HG03060 (cell line): ENCODE measurements at regions not wholly inside any gene's neighbourhood (a gene's known extent, or its start where the extent isn't known, plus 50 kb on each side); places are given as distances from the start of the nearest gene placed in this dataset.
"Not testable (repeated sequence)": the region's sequence is repeated elsewhere in the genome, so short reads cannot be mapped to it uniquely, and the experiment has no call there.

Experiments used
- ATAC-seq: cut with Tn5 transposase; IDR thresholded peaks from one replicate; pipeline ENCODE4 v1.9.1; 2021; ENCODE audit warnings: low read depth, moderate number of reproducible peaks; ENCODE audit not compliant: unreplicated experiment

DNA sequence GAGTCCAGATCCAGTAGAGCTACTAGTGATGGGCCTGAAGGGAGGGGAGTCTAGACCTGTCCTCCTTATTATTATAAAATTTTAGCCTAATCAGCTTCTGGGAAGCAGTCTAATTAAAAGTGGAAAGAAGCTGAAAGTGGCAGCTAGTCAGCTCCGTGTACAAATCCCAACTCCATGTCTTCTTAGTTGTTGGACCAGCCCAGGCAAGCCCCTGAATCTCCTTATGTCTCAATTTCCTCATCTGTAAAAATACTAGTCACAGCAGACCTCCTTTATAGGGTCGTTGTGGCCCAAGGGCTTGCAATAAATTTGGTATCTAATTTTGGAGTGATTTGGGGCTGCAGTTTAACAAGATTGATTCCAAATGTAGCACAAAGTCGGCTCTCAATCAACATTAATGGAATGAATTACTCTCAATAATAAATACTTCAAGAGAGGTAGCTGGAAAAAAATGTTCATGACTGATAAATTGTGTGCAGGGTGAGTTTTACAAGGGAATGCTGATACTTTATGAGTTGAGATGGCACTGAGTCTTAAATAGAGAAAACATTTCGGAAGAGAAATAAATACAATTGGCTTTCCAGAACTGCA, 118.3 kb upstream of the NDUFV2 start:
- ATAC-seq = no peak

GRCh38 chr18:8987241-8987640, 115.3 kb upstream of the NDUFV2 start:
- ATAC-seq = no peak

DNA sequence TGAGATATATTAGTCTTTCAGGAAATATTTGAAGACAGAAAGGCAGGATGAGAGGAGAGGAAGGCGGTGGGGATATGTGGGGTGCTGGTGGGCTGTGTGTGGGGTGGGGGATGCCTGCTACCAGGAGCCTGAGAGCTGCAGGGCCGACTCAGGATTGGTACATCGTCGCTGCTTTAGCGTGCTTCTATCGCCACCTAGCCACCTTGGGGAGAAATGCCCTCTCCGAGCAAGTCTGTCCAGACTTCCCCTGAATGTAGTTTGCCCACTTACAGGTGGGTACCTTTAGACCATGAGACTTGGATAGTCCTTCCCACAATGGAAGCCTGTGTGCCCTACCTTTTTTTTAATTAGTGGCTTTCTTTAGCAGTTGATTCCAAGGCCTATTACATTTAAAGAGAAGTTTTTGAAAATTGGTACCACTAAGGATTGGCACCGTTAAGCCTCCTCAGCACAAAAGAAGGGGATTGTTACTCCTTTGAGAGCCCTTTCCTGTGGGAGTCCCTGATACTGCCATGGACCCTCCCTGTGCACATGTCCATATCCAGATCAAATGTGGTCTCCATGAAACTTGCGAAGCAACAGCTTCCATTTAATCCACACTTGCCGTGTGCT, 114.1 kb upstream of the NDUFV2 start:
- no peak for ATAC-seq

- no peak for ATAC-seq
These were observed 113.5 kb upstream of the NDUFV2 start for GRCh38 chr18:8989017-8989416.

GRCh38 chr18:8989855-8990254, 112.6 kb upstream of the NDUFV2 start:
- ATAC-seq = no peak

DNA sequence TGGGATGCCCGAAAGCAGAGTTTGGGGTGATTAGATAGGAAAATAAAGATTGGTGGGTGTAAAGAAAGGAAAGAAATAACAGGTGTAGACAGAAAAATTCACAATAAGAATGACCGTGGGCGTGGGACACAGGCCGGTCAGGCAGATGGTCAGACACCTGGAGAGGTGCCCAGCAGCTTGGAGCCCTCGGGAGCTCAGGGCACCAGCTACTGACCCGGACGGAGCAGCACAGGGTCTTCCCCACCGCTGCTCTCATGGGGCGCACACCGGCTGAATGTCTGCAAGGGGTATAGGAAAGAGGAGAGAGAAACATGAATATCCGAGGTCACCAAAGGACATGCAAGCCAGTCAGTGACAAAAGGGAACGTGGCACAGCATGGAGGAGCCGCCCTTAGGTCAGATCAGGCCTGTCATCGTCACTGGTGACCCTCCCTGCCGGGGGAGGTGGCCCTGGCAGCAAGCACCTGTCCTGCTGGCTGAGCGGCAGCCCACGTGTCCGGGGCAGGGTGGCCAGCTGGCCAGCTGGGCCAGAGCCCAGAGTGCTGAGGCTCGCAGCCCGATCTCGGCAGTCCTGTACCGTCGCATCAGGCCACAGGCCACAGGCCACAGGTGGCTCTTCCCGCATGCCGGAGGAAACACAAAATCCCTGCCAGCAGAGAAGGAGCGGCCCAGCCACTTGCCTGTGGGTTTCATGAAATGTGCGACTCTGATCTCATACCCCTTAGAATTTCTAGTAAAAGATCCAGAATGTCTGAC, 112.0 kb upstream of the NDUFV2 start:
- ATAC-seq = no peak

GRCh38 chr18:8991155-8991554, 111.3 kb upstream of the NDUFV2 start:
- no peak for ATAC-seq

- ATAC-seq = not testable (repeated sequence)
These were observed 110.0 kb upstream of the NDUFV2 start for GRCh38 chr18:8992500-8992899.

DNA sequence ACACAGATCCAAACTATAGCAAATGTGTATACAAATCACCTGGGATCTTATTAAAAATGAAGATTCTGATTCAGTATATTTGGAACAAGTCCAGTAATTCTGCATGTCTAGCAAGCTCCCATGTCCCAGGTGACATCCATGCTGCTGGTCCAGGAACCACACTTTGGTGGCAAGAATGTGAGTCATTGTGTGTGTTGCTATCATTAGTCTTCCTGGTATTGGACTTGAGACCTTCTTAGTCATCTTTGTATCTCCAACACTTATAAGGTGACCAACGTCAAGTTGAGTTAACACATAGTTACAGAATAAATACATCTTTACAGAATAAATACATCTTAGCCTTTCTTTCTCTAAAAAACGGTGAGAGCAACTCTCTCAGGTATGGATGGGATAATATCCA, 107.9 kb upstream of the NDUFV2 start:
- ATAC-seq = no peak

GRCh38 chr18:8995096-8995495, 107.4 kb upstream of the NDUFV2 start:
- no peak for ATAC-seq

GRCh38 chr18:8996771-8997432, 105.6 kb upstream of the NDUFV2 start:
- ATAC-seq = no peak

GRCh38 chr18:8997634-8998033, 104.9 kb upstream of the NDUFV2 start:
- no peak for ATAC-seq

- ATAC-seq = no peak
These were observed 103.8 kb upstream of the NDUFV2 start for GRCh38 chr18:8998481-8999217.

GRCh38 chr18:8999872-9000271, 102.6 kb upstream of the NDUFV2 start:
- no peak for ATAC-seq

DNA sequence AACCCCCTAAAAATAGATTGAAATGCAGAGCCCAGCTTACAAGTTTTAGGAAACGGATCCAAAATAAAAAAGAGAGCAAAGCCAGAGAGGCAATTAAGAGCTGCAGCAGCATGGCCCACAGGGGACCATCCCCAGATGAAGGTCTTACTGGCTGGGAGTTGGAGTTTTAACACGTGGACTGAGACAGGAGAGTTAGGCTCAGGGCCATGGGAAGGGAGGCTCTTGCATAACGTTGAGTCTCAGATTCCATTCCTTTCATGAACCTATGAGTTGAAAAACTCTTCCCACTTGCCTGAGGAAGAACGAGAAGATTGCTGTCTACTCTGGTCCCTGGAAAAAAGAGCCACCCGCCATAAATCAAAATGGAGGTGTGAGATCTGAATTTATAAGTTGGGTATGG, 101.8 kb upstream of the NDUFV2 start:
- ATAC-seq = no peak

GRCh38 chr18:9001209-9001608, 101.3 kb upstream of the NDUFV2 start:
- ATAC-seq = no peak

GRCh38 chr18:9003406-9004100, 98.9 kb upstream of the NDUFV2 start:
- no peak for ATAC-seq

DNA sequence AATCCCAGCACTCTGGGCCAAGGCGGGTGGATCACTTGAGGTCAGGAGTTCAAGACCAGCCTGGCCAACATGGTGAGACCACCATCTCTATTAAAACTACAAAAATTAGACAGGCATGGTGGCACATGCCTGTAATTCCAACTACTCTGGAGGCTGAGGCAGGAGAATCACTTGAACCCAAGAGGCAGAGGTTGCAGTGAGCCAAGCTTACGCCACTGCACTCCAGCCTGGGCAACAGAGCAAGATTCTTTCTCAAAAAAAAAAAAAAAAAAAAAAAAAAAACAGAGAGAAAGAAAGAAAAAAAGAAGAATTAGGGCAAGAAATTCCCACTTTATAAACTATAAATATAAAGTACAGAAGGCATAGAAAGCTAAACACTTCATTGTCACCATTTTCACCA, 98.2 kb upstream of the NDUFV2 start:
- not testable (repeated sequence) for ATAC-seq

DNA sequence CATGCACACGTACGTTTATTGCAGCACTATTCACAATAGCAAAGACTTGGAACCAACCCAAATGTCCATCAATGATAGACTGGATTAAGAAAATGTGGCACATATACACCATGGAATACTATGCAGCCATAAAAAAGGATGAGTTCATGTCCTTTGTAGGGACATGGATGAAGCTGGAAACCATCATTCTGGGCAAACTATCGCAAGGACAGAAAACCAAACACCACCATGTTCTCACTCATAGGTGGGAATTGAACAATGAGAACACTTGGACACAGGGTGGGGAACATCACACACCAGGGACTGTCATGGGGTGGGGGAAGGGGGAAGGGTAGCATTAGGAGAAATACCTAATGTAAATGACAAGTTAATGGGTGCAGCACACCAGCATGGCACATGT, 94.8 kb upstream of the NDUFV2 start:
- not testable (repeated sequence) for ATAC-seq

- no peak for ATAC-seq
These were observed 94.2 kb upstream of the NDUFV2 start for GRCh38 chr18:9008200-9008708.
